ENCODE measurements at regions not wholly inside any gene's neighbourhood (a gene's known extent, or its start where the extent isn't known, plus 50 kb on each side); places are given as distances from the start of the nearest gene placed in this dataset.

GRCh38 chr2:126753501-126754212, 97.7 kb downstream of the GYPC start:
- BruUV-seq (replicated peaks): no TSS peak
- CTCF ChIA-PET: no interaction called here
- no peaks in the 10 kb centered on the region for H3K9me2 ChIP-seq (ENCODE audit: insufficient read depth)

GRCh38 chr2:126754240-126755004, 98.5 kb downstream of the GYPC start:
- ChIA-PET CTCF (interaction anchor here (0.6 kb wide), 1 partner anchor 682 kb away, joined by 4 read pairs; no protein-coding TSS in a partner anchor), POLR2A (ENCODE audit: unreplicated experiment) (no interaction called here)
- no peak overlapping the region for H3K27ac ChIP-seq
- intact Hi-C loops (cut with micrococcal nuclease; ENCODE audit: unreplicated experiment): no loop called here
- no peaks in the 10 kb centered on the region for H3K36me3 ChIP-seq (ENCODE audit: low read depth)
- no peak for DNase-seq
- no peaks in the 10 kb centered on the region for H3K9me2 ChIP-seq (ENCODE audit: insufficient read depth)
- H3K4me2 ChIP-seq: no peak overlapping the region
- BruUV-seq (replicated peaks): no TSS peak
- no peaks in the 10 kb centered on the region for H4K20me1 ChIP-seq (ENCODE audit: insufficient read depth)
- no peak overlapping the region for H2AFZ ChIP-seq
- no peaks in the 10 kb centered on the region for H3K4me1 ChIP-seq (replicated peaks; ENCODE audit: insufficient read depth)
- no peaks in the 10 kb centered on the region for H3F3A ChIP-seq (ENCODE audit: insufficient read depth, low read depth)
- H3K9me3 ChIP-seq (ENCODE audit: insufficient read depth, low read depth): no peaks in the 10 kb centered on the region
- H3K79me2 ChIP-seq (ENCODE audit: low read depth): no peaks in the 10 kb centered on the region
- peaks cover 39% of the 10 kb centered on the region for H3K27me3 ChIP-seq (ENCODE audit: insufficient read depth, low read depth)
- H3K4me3 ChIP-seq: no peak overlapping the region
- TF ChIP-seq CTCF (conservative IDR thresholded peaks at IDR 0.05): no peak
- no peak for TF ChIP-seq EZH2 (IDR thresholded peaks at IDR 0.05; ENCODE audit: low read depth)

More at GRCh38 chr2:126753501-126754212, 97.7 kb downstream of the GYPC start:
- Histone ChIP-seq H3K27me3 (ENCODE audit: insufficient read depth, low read depth) (peaks cover 46% of the 10 kb centered on the region), H3K27ac (no peak overlapping the region), H4K20me1 (ENCODE audit: insufficient read depth) (no peaks in the 10 kb centered on the region), H3K36me3 (ENCODE audit: low read depth) (no peaks in the 10 kb centered on the region), H3K9me3 (ENCODE audit: insufficient read depth, low read depth) (no peaks in the 10 kb centered on the region), H3K79me2 (ENCODE audit: low read depth) (no peaks in the 10 kb centered on the region), H3K4me3 (no peak overlapping the region), H3K4me2 (no peak overlapping the region), H3K4me1 (replicated peaks; ENCODE audit: insufficient read depth) (no peaks in the 10 kb centered on the region), H3F3A (ENCODE audit: insufficient read depth, low read depth) (no peaks in the 10 kb centered on the region), H2AFZ (no peak overlapping the region)
- no peak for TF ChIP-seq CTCF (conservative IDR thresholded peaks at IDR 0.05)
- no peak for TF ChIP-seq EZH2 (IDR thresholded peaks at IDR 0.05; ENCODE audit: low read depth)
- POLR2A ChIA-PET (ENCODE audit: unreplicated experiment): no interaction called here
- intact Hi-C loops (cut with micrococcal nuclease; ENCODE audit: unreplicated experiment): no loop called here
- DNase-seq: no peak

- intact Hi-C loops (cut with micrococcal nuclease; ENCODE audit: unreplicated experiment): no loop called here
- no peak overlapping the region for H3K4me3 ChIP-seq
- H3K27me3 ChIP-seq (ENCODE audit: insufficient read depth, low read depth): peaks cover 33% of the 10 kb centered on the region
- no peak for DNase-seq
- no peaks in the 10 kb centered on the region for H3K9me2 ChIP-seq (ENCODE audit: insufficient read depth)
- H3K9me3 ChIP-seq (ENCODE audit: insufficient read depth, low read depth): no peaks in the 10 kb centered on the region
- H3K36me3 ChIP-seq (ENCODE audit: low read depth): no peaks in the 10 kb centered on the region
- ChIA-PET POLR2A (ENCODE audit: unreplicated experiment) (no interaction called here), CTCF (no interaction called here)
- H3F3A ChIP-seq (ENCODE audit: insufficient read depth, low read depth): no peaks in the 10 kb centered on the region
- BruUV-seq (replicated peaks): no TSS peak
- H2AFZ ChIP-seq: no peak overlapping the region
- no peak for TF ChIP-seq CTCF (conservative IDR thresholded peaks at IDR 0.05)
- no peak for TF ChIP-seq EZH2 (IDR thresholded peaks at IDR 0.05; ENCODE audit: low read depth)
- no peaks in the 10 kb centered on the region for H3K79me2 ChIP-seq (ENCODE audit: low read depth)
- H3K4me1 ChIP-seq (replicated peaks; ENCODE audit: insufficient read depth): no peaks in the 10 kb centered on the region
- no peak overlapping the region for H3K27ac ChIP-seq
- H4K20me1 ChIP-seq (ENCODE audit: insufficient read depth): no peaks in the 10 kb centered on the region
- no peak overlapping the region for H3K4me2 ChIP-seq
These were observed 100.2 kb downstream of the GYPC start for GRCh38 chr2:126756125-126756524.

Data from PC-9 (cell line).